ENCODE measurements at regions not wholly inside any gene's neighbourhood (a gene's known extent, or its start where the extent isn't known, plus 50 kb on each side); places are given as distances from the start of the nearest gene placed in this dataset.
A peak's percentile ranks its signal among the peaks of the same experiment; 100 is the strongest.
"Not testable (repeated sequence)": the region's sequence is repeated elsewhere in the genome, so short reads cannot be mapped to it uniquely, and the experiment has no call there.

DNA sequence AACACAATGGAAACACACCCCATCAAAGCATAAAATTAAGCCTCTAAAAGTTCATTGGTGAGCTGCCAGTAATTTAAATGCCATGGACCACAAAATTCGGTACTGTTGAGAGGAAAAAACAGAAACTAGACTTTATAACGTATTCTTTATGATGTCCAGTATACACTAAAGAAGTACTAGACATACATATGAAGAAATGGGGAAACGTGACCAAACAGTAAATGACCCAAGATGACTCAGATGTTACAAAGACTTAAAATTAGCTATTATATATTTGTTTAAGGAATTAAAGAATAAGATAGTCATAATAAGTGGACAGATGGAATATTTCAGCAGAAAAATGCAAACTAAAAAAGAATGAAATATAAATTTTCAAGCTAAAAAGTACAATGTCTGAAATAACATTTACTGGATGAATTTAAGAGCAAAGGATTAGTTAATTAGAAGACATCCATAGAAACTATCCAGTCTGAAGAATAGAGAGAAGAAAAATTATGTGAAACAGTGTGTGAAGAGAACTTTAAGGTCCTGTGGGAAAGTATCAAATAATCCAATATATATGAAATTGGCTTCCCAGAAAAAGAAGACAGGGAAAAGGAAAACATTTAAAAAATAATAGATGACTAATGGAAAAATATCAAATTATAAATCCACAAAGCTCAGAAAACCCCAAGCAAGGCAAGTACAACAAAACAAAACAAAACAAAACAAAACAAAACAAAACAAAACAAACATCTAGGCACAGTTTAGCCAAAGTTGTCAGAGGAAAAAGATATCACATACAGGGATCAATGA, 69.4 kb downstream of the SAMD9 start:
- no peak for DNase-seq (ENCODE audit: low read depth, low spot score)

DNA sequence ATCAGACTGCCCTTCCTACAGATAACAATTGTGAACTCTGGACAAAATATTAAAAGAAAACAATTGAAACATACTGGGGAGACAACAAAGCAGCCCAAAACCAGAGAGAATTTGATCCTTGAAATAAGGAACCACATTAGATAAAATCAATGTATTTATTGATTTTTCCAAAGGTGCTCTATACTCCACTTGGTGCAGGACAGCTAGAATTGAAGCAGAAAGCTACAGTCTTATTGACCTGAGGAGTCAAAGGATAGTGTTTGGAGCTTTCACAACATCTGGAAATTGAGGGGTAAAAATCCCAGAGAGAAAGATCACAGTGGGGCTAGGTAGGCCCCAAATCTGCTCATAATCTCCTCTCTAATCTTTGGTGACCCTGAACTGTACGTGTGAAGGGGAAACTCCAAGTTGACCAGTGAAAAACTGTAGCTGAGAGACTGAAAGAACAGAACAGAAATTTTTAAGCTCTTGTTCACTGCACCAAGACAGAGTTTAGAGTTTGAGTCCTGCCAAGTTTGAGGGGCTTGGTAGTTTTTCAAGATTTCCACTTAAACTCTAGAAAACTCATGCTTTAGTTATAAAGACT, 70.2 kb downstream of the SAMD9 start:
- DNase-seq (ENCODE audit: low read depth, low spot score), result no peak

DNA sequence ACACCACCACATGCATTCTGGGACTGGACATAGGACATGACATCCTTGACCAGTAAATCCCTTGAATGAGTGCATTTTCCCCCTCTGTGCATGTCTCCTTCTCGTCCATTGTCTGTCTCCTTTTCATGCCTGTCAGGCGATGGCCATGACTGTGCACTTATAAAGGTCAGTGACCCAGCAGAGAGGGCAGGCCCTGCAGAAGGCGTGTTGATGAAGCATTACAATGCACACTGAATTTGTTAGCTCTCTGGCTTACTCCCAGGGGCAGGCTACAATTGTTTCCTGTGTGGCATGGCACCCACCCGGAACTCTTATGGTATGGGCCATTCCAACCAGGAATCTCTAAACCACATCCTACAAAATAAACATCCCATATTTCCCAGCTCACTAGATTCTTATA, 71.1 kb downstream of the SAMD9 start:
- DNase-seq (ENCODE audit: low read depth, low spot score), result no peak

DNA sequence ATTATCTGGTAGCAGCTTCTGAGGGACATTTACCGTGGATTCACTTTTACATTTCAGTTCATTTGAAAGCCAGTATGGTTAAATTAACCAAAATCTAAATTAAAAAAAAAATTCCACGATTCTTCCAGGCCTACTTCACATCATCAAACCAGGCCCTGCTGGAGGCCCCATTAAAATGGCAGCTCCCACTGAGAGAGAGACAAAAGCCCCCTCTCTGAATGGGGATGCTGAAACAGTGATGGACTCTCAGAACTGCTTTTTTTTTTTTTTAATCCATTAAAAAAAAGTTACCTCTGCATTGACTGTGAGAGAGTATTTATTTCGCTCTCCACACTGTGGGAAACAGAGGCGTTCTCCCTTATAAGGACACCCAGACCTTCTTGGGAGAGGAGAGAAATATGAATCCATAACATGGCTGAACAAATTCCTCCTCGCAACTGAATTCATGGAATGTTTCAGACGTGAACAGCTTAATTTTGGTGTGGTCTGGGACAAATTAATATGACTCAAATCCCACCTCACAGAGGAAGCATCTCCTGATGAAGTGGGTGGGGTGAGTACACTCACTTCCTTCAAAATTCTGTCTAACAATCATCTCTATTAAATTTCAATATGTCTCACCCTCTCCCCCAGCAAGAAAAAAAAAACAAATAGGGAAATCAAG, 73.5 kb downstream of the SAMD9 start:
- DNase-seq (ENCODE audit: low read depth, low spot score), result peak; percentile 67

DNA sequence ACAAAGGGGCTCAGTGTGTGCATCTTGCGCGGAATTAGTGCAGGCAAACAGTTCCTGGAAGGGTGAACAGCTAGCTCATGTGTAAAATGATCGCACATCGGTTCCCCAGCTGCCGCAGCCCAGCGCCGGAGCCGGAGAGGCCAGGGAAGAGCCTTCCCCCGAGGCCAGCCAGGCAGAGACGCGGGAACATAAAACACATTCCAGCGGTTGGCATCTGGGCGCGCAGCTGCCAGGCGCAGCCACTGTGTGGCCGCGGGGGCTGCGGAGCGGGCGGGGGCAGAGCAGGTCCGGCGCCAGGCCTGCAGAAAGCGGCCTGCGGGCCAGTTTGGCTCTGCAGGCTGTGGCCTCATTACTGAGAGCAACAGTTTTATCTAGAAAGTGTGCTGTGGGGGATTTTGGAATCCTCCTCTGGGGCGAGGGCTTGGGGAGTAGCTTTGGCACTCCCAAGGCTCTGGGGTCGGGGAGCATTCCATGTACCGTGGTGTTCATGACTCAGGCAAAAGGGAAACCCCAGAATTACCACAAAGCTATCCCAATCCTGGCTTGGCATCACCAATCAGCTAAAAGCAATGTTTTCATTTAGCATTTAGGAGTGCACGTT, 74.3 kb downstream of the SAMD9 start:
- peak; percentile 92 for DNase-seq (ENCODE audit: low read depth, low spot score)

DNA sequence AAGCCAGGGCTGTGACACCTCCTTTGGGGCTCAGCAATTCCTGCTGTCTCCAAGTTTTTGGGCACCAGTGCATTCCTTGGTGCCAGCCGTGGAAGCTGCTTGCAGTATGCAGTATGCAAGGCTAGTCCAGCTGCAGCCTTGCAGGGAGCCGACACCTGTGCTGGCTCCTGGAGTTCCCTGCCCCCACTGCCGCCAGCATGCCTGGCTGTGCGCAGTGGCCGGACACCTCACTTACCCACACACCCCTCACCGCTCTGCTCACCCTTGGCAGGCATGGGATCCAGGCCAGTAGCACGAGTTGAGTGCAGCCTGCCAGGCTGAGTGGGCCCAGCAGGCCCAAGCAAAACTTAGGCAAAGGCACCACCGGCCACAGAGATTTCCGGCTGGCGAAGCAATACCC, 77.4 kb downstream of the SAMD9 start:
- DNase-seq (ENCODE audit: low read depth, low spot score), result no peak

DNA sequence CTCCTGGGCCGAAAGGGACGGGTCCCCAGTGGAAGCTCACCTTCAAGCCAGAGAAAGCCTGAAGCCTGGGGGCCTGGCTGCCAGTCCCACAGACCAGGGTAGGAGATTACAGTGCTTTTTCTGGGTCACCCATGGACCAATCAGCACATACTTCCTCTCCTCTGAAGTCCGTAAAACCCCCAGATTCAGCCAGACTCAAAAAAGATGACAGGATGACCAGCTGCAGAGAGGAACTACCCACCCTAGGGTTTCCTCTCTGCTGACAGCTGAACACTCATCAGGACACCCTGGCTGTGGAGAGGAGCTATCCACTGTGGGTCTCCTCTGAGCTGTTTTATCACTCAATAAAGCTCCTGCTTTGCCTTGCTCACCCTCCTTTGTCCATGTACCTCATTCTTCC, 78.0 kb downstream of the SAMD9 start:
- DNase-seq (ENCODE audit: low read depth, low spot score), result no peak

DNA sequence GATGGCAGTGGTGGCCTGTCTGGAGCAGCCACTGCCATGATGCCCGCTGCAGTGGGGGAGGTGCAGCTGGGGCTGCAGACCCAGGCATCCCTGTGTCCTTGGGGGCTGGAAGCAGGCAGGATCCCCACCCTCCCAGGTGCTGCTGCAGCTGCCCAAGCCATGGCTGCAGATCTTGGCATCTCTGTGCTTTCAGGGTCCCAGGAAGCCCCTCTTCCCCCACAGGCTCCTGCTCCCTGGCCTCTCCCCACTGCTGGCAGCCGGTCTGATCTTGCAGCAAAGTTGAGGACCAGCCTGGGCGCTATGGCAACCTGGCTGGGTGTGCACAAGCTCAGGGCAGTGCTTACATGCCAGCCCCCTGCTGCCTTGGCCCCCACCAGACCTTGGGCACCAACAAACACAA, 78.5 kb downstream of the SAMD9 start:
- DNase-seq (ENCODE audit: low read depth, low spot score), result no peak

DNA sequence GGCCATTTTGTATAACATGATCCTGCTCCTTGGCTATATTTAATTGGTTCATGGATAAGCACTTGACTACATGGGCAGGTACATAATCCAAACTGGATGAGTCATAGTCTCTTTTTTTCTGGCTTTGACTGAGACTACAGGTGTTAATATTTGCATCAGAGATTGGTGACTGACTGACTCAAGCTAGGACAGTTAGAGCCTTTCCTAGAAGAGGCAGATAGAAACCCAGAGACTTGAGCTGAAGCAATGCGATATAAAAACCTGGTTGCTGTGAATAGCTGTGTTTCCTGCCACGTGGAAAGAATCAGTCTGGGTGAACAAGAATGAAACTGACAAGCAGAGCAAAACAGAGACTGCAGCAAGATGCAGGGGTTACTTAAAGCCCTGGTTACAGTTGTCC, 81.0 kb downstream of the SAMD9 start:
- no peak for DNase-seq (ENCODE audit: low read depth, low spot score)

DNA sequence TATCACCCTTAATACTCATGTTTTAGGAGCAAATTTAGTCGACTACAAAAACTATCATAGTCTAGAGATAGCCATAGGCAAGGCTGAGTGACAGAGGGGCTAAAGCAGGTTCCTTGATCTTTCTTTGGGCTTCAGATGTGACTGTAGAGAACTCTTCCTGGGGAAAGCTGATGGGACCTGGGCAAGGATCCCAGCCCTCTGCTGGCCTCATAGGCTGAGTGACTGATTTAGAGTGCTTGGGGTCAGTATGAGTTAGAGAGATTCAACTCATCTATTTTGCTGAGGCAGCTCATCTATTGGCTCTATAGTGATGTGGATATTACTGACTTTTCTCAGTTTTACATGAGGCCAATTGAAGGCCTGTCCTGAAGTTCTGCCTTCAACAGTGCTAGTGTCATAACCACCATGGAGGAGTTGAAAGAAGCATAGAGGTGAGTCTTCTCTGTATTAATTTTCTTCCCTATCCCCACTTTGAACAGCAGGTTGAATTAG, 81.6 kb downstream of the SAMD9 start:
- no peak for DNase-seq (ENCODE audit: low read depth, low spot score)

DNA sequence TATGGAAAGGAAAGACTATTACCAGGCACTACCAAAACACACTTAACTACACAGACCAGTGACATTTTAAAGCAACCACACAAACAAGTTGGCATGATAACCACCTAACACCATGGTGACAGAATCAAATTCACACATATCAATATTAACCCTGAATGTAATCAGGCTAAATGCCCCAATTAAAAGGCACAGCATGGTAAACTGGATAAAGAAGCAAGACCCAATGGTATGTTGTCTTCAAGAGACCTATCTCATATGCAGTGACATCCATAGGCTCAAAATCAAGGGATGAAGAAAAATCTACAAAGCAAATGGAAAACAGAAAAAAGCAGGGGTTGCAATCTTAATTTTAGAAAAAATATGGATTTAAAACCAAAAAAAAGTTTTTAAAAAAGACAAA, 86.0 kb downstream of the SAMD9 start:
- DNase-seq (ENCODE audit: low read depth, low spot score), result no peak

DNA sequence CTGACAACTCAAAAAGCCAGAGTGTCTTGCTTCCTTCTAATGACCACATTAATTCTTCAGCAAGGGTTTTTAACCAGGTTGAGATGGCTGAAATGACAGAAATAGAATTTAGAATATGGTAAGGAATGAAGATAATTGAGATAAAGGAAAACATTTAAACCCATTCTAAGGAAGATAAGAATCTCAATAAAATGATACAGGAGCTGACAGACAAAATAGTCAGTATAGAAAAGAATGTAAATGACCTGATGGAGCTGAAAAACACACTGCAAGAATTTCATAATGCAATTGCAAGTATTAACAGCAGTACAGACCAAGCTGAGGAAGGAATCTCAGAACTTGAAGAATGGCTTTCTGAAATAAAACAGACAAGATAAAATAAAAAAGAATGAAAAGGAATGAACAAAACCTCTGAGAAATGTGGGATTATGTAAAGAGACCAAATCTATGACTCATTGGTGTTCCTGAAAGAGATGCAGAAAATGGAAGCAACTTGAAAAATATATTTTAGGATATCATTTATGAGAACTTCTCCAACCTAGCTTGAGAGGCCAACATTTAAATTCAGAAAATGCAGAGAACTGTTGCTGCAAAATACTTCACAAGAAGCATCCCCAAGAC, 87.1 kb downstream of the SAMD9 start:
- DNase-seq (ENCODE audit: low read depth, low spot score), result no peak

DNA sequence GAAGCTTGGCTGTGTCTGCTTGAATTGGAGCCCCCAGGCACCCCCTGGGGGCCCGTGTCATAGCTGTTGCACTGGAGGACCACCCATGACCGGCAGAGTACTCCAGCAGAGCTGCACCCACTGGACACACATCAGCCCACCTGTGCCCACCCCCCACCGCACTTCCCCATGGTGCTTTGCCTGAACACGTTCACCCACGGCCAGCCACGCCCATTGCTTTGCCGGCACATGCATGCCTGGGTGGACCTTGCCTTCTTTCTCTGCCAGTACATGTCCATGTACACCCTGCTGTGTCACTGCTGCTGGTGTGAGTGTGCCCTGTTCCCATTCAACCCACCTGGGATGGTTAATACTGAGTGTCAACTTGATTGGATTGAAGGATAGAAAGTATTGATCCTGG, 88.7 kb downstream of the SAMD9 start:
- DNase-seq (ENCODE audit: low read depth, low spot score), result no peak

DNA sequence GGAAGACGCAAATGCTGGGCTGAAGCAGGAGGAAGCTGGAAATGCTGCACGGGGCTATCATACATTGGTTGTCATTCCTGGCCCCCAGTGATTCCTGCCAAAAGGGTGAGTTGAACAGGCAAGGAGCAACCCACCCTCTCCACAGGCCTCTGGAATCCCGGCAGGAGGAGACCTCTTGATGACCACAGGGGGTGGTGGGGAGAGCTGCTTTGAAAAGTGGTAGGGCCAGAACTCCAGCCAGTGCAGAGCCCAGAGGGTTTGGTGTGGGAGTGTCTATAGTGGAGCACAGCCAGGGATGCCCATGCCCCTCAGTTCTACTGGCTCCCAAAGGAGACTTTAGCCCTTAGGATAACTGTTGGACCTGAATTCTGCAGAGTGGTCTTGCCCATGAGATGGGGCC, 89.2 kb downstream of the SAMD9 start:
- DNase-seq (ENCODE audit: low read depth, low spot score), result no peak

DNA sequence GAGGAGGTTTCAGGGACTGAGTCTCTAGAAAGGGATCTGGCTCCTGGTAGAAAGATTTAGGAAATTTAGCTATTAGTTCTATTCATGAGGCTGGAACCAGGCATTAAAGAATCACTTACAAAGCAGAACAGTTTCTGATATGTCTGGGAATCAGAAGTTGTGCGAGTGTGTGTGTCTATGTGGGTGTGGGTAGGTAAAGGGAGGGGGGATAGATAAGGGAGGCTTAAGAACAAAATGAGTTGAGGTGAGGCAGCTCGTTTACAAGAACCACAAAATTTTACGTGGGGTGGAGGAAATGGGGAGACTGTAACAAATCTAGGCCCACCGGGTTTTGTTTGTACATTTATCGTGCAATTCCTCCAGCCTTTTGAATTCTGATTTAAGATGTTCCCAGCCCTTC, 90.7 kb downstream of the SAMD9 start:
- no peak for DNase-seq (ENCODE audit: low read depth, low spot score)

DNA sequence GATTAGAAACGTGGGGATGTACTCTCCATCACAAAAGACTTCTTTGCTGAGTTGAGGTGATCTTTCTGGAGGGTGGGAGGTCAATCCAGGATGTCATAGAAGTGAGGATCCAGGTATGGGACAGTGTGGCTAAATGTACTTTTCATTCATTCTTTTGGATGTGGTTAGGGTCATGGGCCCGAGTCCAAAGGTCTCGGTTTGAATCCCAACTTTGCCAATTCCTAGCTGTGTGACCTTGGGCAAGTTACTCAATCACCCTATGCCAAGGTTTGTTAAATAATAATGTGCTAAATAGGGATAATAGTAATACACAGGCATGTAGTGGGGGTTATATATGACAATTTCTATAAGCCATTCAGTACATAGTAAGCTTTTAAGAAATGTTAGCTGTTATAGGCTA, 91.4 kb downstream of the SAMD9 start:
- DNase-seq (ENCODE audit: low read depth, low spot score), result no peak

DNA sequence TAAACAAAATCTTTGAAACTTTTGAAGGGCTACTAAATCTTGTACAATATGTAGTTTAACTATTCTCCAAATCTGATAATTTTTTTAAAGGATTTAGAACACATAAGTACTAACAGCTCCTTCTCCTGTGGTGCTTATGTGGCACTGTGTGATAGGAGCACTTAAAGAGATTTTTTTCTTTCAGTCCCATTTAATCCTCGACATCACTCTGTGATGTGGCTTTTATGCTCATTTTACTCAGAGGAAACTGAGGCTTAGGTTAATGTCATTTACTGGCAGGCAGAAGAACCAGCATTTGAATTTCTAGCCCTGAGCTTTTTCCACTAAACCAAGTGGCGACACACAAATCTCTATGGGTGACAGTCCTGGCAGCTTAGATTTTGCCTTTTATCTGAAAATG, 92.4 kb downstream of the SAMD9 start:
- DNase-seq (ENCODE audit: low read depth, low spot score), result no peak

DNA sequence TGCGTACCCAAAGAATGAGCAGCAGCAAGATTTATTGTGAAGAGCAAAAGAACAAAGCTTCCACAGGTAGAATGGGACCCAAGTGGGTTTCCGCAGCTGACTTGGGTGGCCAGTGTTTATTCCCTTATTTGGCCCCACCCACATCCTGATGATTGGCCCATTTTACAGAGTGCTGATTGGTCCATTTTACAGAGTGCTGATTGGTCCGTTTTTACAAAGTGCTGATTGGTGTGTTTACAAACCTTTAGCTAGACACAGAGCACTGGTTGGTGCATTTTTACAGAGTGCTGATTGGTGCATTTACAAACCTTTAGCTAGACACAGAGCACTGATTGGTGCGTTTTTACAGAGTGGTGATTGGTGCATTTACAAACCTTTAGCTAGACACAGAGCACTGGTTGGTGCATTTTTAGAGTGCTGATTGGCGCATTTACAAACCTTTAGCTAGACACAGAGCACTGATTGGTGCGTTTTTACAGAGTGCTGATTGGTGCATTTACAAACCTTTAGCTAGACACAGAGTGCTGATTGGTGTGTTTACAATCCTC, 94.8 kb downstream of the SAMD9 start:
- not testable (repeated sequence) for DNase-seq (ENCODE audit: low read depth, low spot score)

DNA sequence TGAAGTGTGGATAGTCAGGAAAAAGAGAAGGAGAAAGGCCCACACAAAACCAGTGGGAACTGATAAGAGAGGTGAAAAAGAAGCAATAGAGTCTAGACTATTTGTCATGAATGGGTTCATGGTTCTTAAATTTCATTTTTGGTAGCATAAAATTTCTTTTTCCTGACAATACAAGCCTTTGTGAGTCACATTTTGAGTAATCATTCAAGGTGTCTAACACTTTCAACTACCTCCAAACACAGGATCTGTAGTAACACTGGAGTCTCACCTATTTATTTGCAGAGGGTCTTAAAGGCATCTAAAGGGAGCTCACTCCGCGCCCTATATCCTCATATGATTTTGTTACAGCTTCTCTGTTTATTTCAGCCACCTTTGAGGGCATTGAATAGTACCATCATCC, 96.0 kb downstream of the SAMD9 start:
- DNase-seq (ENCODE audit: low read depth, low spot score), result no peak

DNA sequence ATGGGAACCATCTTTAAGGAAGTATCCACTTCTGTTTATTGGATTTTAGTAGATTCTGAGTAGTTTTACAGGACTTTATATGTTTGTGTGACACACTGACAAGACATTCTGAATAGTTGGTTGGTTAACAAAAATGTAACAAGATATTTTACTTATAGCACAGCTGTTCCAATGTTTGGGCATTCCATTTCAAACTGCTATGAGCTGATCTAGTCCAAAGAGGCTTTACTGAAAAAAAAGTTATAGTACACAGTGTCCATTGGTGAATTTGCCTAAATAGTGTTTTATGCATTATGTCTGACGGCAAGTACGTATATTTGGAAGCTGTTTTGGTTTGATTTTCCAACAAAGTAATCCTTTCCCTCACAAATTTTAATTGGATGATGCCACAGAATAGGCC, 99.1 kb downstream of the SAMD9 start:
- no peak for DNase-seq (ENCODE audit: low read depth, low spot score)

DNA sequence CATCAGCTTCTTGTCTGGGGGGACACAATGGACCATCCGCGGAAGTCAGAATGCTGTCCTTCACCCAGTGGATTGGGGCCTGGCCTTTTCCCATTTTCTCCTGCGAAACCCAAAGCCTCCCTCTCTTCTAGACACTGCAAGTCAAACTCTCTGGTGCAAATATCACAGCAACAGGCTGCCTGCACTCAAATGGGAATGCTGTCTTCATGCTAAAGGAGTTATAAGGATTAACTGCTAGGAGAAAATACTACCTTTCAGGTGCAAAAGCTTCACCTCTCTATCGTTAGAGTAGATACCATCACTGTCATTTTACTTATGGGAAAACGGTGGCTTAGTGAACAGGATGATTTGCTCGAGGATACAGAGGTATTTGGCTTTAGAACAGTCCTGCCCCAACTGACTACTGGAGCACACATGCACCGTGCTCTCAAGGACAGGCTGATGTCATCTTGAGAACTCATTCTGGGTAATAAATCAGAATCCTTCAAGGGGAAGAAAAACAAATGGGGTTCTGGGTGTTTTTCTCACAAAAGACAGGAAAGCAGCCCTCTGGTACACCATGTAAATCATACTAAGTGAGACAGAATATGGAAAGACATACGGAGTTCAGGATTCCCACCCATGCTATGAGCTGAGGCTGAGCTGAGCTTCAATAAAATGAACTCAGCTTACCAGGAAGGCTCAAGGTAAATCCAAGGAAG, 100.9 kb downstream of the SAMD9 start:
- DNase-seq (ENCODE audit: low read depth, low spot score), result no peak
